ENCODE measurements at regions not wholly inside any gene's neighbourhood (a gene's known extent, or its start where the extent isn't known, plus 50 kb on each side); places are given as distances from the start of the nearest gene placed in this dataset.

GRCh38 chr7:130993671-130994365 lies 259.8 kb upstream of the KLF14 start:
- no peak for FAIRE-seq
- Histone ChIP-seq H3K9ac (replicated peaks; ENCODE audit: extremely low read depth, insufficient read depth, low read length) (no peak overlapping the region), H2AFZ (ENCODE audit: low read depth, low read length) (no peak overlapping the region), H3K4me1 (ENCODE audit: control insufficient read depth, extremely low read depth, insufficient read depth, low read length) (peaks cover 14% of the 10 kb centered on the region), H4K20me1 (replicated peaks; ENCODE audit: control insufficient read depth, extremely low read depth, insufficient read depth, low read length) (peaks cover 12% of the 10 kb centered on the region), H3K27me3 (ENCODE audit: control insufficient read depth in 2 of 2, insufficient read depth in 2 of 2, low read length in 2 of 2) (peaks cover 11 to 19% of the 10 kb centered on the region in 2 experiments), H3K79me2 (ENCODE audit: control insufficient read depth, insufficient read depth, low read length) (no peaks in the 10 kb centered on the region), H3K27ac (ENCODE audit: insufficient read depth, low read depth, low read length) (no peak overlapping the region), H3K4me2 (ENCODE audit: insufficient read depth, low read length) (no peak overlapping the region), H3K9me1 (replicated peaks; ENCODE audit: control insufficient read depth, extremely low read depth, insufficient read depth, low read length) (no peaks in the 10 kb centered on the region), H3K4me3 (replicated peaks in 1 of 3; ENCODE audit: insufficient read depth in 1 of 3, low read depth in 1 of 3, low read length in 3 of 3) (no peak overlapping the region), H3K36me3 (ENCODE audit: control insufficient read depth in 2 of 2, extremely low read depth in 1 of 2, insufficient read depth in 2 of 2, low read length in 2 of 2) (no peaks in the 10 kb centered on the region), H3K9me3 (replicated peaks; ENCODE audit: control insufficient read depth, insufficient read depth, low read length) (no peaks in the 10 kb centered on the region)
- no peak for TF ChIP-seq POLR2AphosphoS5 (IDR thresholded peaks at IDR 0.05; ENCODE audit: insufficient read depth, low read depth, low read length)
- no peak for TF ChIP-seq CTCF (IDR thresholded peaks at IDR 0.05; ENCODE audit: extremely low read depth in 1 of 2, insufficient read depth in 1 of 2, low read depth in 1 of 2, low read length in 2 of 2)
- no peak for TF ChIP-seq FOS (IDR thresholded peaks at IDR 0.05; ENCODE audit: borderline replicate concordance, insufficient read depth, low read length)
- no peak for TF ChIP-seq GATA2 (IDR thresholded peaks at IDR 0.05; ENCODE audit: insufficient read depth, insufficient read length, low read depth, low read length)
- TF ChIP-seq JUN (IDR thresholded peaks at IDR 0.05; ENCODE audit: borderline replicate concordance, insufficient read depth, insufficient read length, low read depth), result no peak
- dilution Hi-C loops (cut with MboI; ENCODE audit: extremely low pct_ligation_motif_present, low sequenced_read_pairs) (no loop called here), intact Hi-C loops (cut with micrococcal nuclease) (no loop called here)
- BruUV-seq (replicated peaks), result no TSS peak
- ChIA-PET CTCF (interaction anchor here (1.0 to 2.2 kb wide), 2 partner anchors 11 to 97 kb away, joined by 4 to 23 read pairs; no protein-coding TSS in a partner anchor), POLR2A (no interaction called here)
- DNase-seq (ENCODE audit: low read depth, low spot score), result no peak
